HepG2 (cell line): ENCODE measurements at regions not wholly inside any gene's neighbourhood (a gene's known extent, or its start where the extent isn't known, plus 50 kb on each side); places are given as distances from the start of the nearest gene placed in this dataset.

Experiments
- ATAC-seq: fragments of 200-7000 bp; cut with Tn5 transposase; 3 replicates; pipeline ENCODE4 v1.9.1; 2020; ENCODE audit warnings: mild to moderate bottlenecking, moderate library complexity
- BruUV-seq: library from RNA; stranded (reverse); fragments of 400-500 nt; replicated peaks from 2 replicates; lab custom pipeline; 2021; lab: Mats Ljungman, UMichigan
- CTCF ChIA-PET: fragments of 300-600 bp; formaldehyde crosslinking; extraction: SDS; loops from one replicate; lab custom pipeline; 2021; ENCODE audit warnings: low total read pairs, inconsistent platforms, low intra/inter-chr PET ratio; lab: Yijun Ruan, JAX
- POLR2A ChIA-PET: fragments of 350-600 bp; sonication (Branson Sonifier 250); formaldehyde crosslinking; loops from one replicate; lab custom pipeline; 2020; ENCODE audit warnings: antibody characterized with exemption, inconsistent platforms; lab: Yijun Ruan, JAX
- DNase-seq: peaks from one replicate; pipeline ENCODE4 v3.0.0-alpha.2; 2015; ENCODE audit warnings: low spot score
- FAIRE-seq: peaks from 3 replicates; lab custom pipeline; 2011; peaks lifted over from hg19 to GRCh38; lab: Jason Lieb, UNC
- H2AFZ ChIP-seq: one replicate; pipeline ENCODE4 v1.6.1; 2011; ENCODE audit warnings: low read length, inconsistent platforms
- H3K27ac ChIP-seq: fragments of 300-600 bp; 3 replicates; pipeline ENCODE4 v1.8.0; 2011; ENCODE audit warnings: mixed run types, mild to moderate bottlenecking, mixed read lengths, low read length, inconsistent platforms; ENCODE audit not compliant: insufficient read depth; ENCODE audit errors: extremely low read length
- H3K27me3 ChIP-seq, 2 experiments: fragments of 200-600 bp in 1 of 2; 2 replicates in 1 of 2; 3 replicates in 1 of 2; pipeline versions ENCODE4 v1.6.0 to v1.8.0; 2011; ENCODE audit warnings: low read length in 2 of 2, mild to moderate bottlenecking in 2 of 2, moderate library complexity in 2 of 2, inconsistent platforms in 1 of 2; ENCODE audit not compliant: insufficient read depth in 2 of 2, control insufficient read depth in 1 of 2
- H3K36me3 ChIP-seq, 2 experiments: fragments of 200-600 bp in 1 of 2; replicated peaks in 1 of 2; 2 replicates in 1 of 2; 3 replicates in 1 of 2; pipeline versions ENCODE4 v1.5.1 to v1.8.0; 2011; ENCODE audit warnings: low read length in 2 of 2, inconsistent platforms in 1 of 2; ENCODE audit not compliant: insufficient read depth in 2 of 2, control insufficient read depth in 1 of 2
- H3K4me1 ChIP-seq: 2 replicates; pipeline ENCODE4 v1.5.1; 2012; ENCODE audit warnings: low read length, inconsistent platforms; ENCODE audit not compliant: insufficient read depth
- H3K4me2 ChIP-seq: 2 replicates; pipeline ENCODE4 v1.6.0; 2011; ENCODE audit warnings: low read depth, low read length, inconsistent platforms
- H3K4me3 ChIP-seq, 3 experiments: fragments of 200-600 bp in 1 of 3; sonication (generic), shearing (Covaris generic) in 1 of 3; replicated peaks in 1 of 3; 2 replicates each; pipeline ENCODE4 v1.5.1; 2011 to 2016; ENCODE audit warnings: low read length in 3 of 3, inconsistent platforms in 2 of 3, low read depth in 2 of 3, mild to moderate bottlenecking in 2 of 3, control low read depth in 1 of 3, mixed read lengths in 1 of 3; ENCODE audit not compliant: insufficient read depth in 1 of 3
- H3K79me2 ChIP-seq: one replicate; pipeline ENCODE4 v1.6.1; 2011; ENCODE audit warnings: low read length, inconsistent platforms; ENCODE audit not compliant: insufficient read depth
- H3K9ac ChIP-seq: 2 replicates; pipeline ENCODE4 v1.6.0; 2011; ENCODE audit warnings: mild to moderate bottlenecking, low read depth, low read length, inconsistent platforms; ENCODE audit not compliant: insufficient read depth
- H3K9me3 ChIP-seq: 2 replicates; pipeline ENCODE4 v1.5.1; 2012; ENCODE audit warnings: mild to moderate bottlenecking, low read length
- H4K20me1 ChIP-seq: 2 replicates; pipeline ENCODE4 v1.6.0; 2011; ENCODE audit warnings: inconsistent platforms, mild to moderate bottlenecking, low read length, moderate library complexity; ENCODE audit not compliant: insufficient read depth
- CENPT ChIP-seq: sonication (generic); formaldehyde crosslinking; IDR thresholded peaks from 2 replicates; pipeline ENCODE4 v1.8.0; 2022; ENCODE audit warnings: low read depth, mild to moderate bottlenecking, moderate library complexity, missing genetic modification reagents
- HHEX ChIP-seq: IDR thresholded peaks from 2 replicates; pipeline ENCODE4 v1.6.1; 2016; ENCODE audit warnings: control low read depth
- KLF15 ChIP-seq: sonication (generic); formaldehyde crosslinking; IDR thresholded peaks from 2 replicates; pipeline ENCODE4 v1.8.1; 2023; ENCODE audit warnings: borderline replicate concordance, mild to moderate bottlenecking, inconsistent platforms, missing genetic modification reagents, mixed read lengths
- MAF1 ChIP-seq: sonication (generic); formaldehyde crosslinking; IDR thresholded peaks from 2 replicates; pipeline ENCODE4 v1.5.0; 2020; ENCODE audit warnings: missing genetic modification reagents, borderline replicate concordance
- MAX ChIP-seq: IDR thresholded peaks from 2 replicates; pipeline ENCODE4 v1.6.1; 2012; ENCODE audit warnings: inconsistent platforms
- SIX4 ChIP-seq: sonication (generic); formaldehyde crosslinking; IDR thresholded peaks from 2 replicates; pipeline ENCODE4 v1.4.0; 2020; ENCODE audit warnings: missing genetic modification reagents
- SRSF4 ChIP-seq: fragments of 200-400 bp; formaldehyde crosslinking; IDR thresholded peaks from one replicate; pipeline ENCODE4 v1.6.1; 2018; ENCODE audit warnings: mild to moderate bottlenecking, low read depth, low read length, moderate library complexity; ENCODE audit not compliant: poor library complexity, severe bottlenecking
- TIGD3 ChIP-seq: sonication (generic); formaldehyde crosslinking; IDR thresholded peaks from 2 replicates; pipeline ENCODE4 v1.5.1; 2020; ENCODE audit warnings: mild to moderate bottlenecking, missing genetic modification reagents, borderline replicate concordance
- TRIM22 ChIP-seq: fragments of 450-650 bp; IDR thresholded peaks from 2 replicates; pipeline ENCODE4 v1.6.1; 2017
- ZNF713 ChIP-seq: sonication (generic); formaldehyde crosslinking; IDR thresholded peaks from 2 replicates; pipeline ENCODE4 v1.4.0; 2020; ENCODE audit warnings: mild to moderate bottlenecking, missing genetic modification reagents
- ZSCAN22 ChIP-seq: sonication (generic); formaldehyde crosslinking; IDR thresholded peaks from 2 replicates; pipeline ENCODE4 v1.4.0; 2020; ENCODE audit warnings: mild to moderate bottlenecking, missing genetic modification reagents
- WGBS: methylation state at CpG from one replicate; pipeline ENCODE4 v1.1.6; 2017; ENCODE audit warnings: low lambda C conversion rate; 5-methylcytosine and 5-hydroxymethylcytosine counted together
- in situ Hi-C: cut with HindIII; loops from 2 replicates; pipeline ENCODE4 v1.10.0; 2017; ENCODE audit warnings: low pct_unique_long_range_greater_than_20kb; ENCODE audit not compliant: extremely low pct_ligation_motif_present
- intact Hi-C: fragments of 100-400 bp; cut with micrococcal nuclease; formaldehyde crosslinking; loops from one replicate; pipeline ENCODE4 v1.10.0; 2022; ENCODE audit not compliant: unreplicated experiment

- in situ Hi-C loops (no loop called here), intact Hi-C loops (no loop called here)
- Histone ChIP-seq H3K27me3 (peaks cover 0 to 4% of the 10 kb centered on the region in 2 experiments; a peak in 1 of 5 replicates), H3K4me2 (no peak overlapping the region), H2AFZ (no peak overlapping the region), H3K27ac (no peak overlapping the region), H3K4me3 (no peak overlapping the region), H3K79me2 (no peaks in the 10 kb centered on the region), H3K9me3 (peaks cover 29% of the 10 kb centered on the region; the same call in 1 of the 2 replicates), H4K20me1 (no peaks in the 10 kb centered on the region), H3K4me1 (no peaks in the 10 kb centered on the region), H3K36me3 (no peaks in the 10 kb centered on the region), H3K9ac (no peak overlapping the region)
- POLR2A ChIA-PET: no interaction called here
- CTCF ChIA-PET: no interaction called here
- 6% methylated on average over 8 of the region's 8 CpGs for WGBS
- FAIRE-seq: no peak
- no peak for ATAC-seq
- no TSS peak for BruUV-seq
- no peak for TF ChIP-seq MAF1 (CRISPR knock-in tag)
- no peak for TF ChIP-seq HHEX (CRISPR knock-in tag)
- no peak for TF ChIP-seq CENPT
- no peak for TF ChIP-seq ZSCAN22 (CRISPR knock-in tag)
- TF ChIP-seq TIGD3 (CRISPR knock-in tag): no peak
- TF ChIP-seq MAX: no peak
- no peak for TF ChIP-seq ZNF713 (CRISPR knock-in tag)
- no peak for TF ChIP-seq SIX4 (CRISPR knock-in tag)
- no peak for TF ChIP-seq SRSF4
- no peak for TF ChIP-seq TRIM22
- no peak for TF ChIP-seq KLF15
- DNase-seq: no peak
Observed at GRCh38 chr5:6849316-6850105, 136.3 kb downstream of the TENT4A start.
